HG02970 (cell line): ENCODE measurements at regions not wholly inside any gene's neighbourhood (a gene's known extent, or its start where the extent isn't known, plus 50 kb on each side); places are given as distances from the start of the nearest gene placed in this dataset.
"Not testable (repeated sequence)": the region's sequence is repeated elsewhere in the genome, so short reads cannot be mapped to it uniquely, and the experiment has no call there.

Experiments used
- ATAC-seq: cut with Tn5 transposase; IDR thresholded peaks from one replicate; pipeline ENCODE4 v1.9.1; 2021; ENCODE audit warnings: mild to moderate bottlenecking, moderate library complexity, moderate number of reproducible peaks; ENCODE audit not compliant: unreplicated experiment, low FRiP score

GRCh38 chrX:124679199-124679598 is 332.8 kb downstream of the SH2D1A start:
- ATAC-seq: no peak

DNA sequence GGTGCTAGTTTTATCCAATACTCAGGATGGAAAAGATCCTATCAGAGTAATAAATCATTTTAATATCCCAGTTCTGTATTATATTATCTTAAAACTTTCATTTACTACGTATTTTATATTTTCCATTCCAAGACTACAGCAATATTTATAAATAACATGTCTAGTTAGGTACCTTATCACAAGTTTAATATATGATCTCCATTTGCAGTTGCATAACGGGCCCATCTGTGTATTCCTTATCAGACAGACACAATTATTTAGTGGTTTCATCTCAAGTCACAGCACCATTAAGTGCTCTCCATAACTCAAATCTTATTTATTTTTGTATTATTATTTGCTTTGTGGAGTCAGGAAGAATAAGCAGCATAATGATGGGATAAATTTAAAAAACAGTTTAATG is 333.9 kb downstream of the SH2D1A start:
- no peak for ATAC-seq

- ATAC-seq: no peak
Observed at GRCh38 chrX:124690495-124690894, 344.1 kb downstream of the SH2D1A start.

GRCh38 chrX:124699876-124700275 is 353.5 kb downstream of the SH2D1A start:
- no peak for ATAC-seq

GRCh38 chrX:124717537-124717936 is 371.2 kb downstream of the SH2D1A start:
- ATAC-seq: no peak

GRCh38 chrX:124719060-124719459 is 372.7 kb downstream of the SH2D1A start:
- no peak for ATAC-seq

DNA sequence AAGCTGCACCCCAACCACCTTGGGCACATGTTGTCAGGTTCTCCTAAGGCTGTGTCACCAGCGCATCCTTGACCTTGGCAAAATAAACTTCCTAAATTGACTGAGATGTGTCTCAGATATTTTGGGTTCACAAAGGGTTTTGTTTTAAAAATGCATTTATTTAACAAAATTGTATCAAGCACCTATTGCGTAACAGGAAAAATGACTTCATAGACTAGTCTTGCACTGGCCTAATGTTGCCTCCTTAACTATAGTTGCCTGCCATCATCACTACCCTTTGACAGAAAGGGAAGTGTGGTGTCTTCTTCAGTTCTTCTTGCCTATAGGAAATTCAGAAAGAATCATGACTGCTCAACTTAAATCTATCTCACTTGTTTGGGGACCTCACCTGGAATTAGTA is 374.2 kb downstream of the SH2D1A start:
- no peak for ATAC-seq

- ATAC-seq: no peak
Observed at GRCh38 chrX:124725502-124725901, 379.1 kb downstream of the SH2D1A start.

DNA sequence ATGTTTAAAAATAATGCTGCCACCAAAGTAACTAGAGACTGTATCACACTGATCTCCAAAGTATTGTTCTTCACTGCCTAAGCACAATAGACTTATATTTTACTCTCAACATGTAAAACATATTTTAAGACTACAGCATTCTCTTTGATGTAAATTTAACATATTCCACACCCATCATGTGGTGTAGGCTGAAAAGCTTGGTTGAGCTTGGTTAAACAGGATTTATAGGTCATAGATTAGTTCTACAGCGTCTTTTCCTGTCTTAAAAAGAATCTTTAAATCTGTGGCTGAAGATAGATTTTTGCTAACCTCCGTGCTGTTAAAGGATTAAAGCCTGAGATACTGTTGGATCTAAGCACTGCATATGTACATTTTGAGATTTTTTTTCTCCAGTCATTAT is 379.9 kb downstream of the SH2D1A start:
- ATAC-seq: no peak

GRCh38 chrX:124726881-124727280 is 380.5 kb downstream of the SH2D1A start:
- no peak for ATAC-seq

- no peak for ATAC-seq
Observed at GRCh38 chrX:124736553-124737270, 390.3 kb downstream of the SH2D1A start.

- ATAC-seq: no peak
Observed at GRCh38 chrX:124737771-124738170, 391.4 kb downstream of the SH2D1A start.

DNA sequence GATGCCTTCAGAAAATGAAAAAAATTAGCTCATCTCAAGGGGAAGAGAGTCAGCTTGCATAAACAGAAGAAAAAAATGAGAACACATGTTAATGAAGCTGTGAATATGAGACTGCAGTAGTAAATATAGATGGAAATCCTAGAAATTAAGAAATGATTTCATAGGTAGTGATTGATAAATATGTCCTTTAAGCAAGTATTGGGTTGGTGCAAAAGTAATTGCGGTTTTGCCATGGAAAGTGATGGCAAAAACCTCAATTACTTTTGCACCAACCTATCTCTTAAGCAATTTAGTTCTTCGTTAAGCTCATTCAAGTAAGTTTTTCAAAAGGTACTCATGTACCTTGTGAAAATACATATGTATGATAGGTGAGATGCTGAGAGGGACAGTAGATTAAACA is 400.9 kb downstream of the SH2D1A start:
- no peak for ATAC-seq

DNA sequence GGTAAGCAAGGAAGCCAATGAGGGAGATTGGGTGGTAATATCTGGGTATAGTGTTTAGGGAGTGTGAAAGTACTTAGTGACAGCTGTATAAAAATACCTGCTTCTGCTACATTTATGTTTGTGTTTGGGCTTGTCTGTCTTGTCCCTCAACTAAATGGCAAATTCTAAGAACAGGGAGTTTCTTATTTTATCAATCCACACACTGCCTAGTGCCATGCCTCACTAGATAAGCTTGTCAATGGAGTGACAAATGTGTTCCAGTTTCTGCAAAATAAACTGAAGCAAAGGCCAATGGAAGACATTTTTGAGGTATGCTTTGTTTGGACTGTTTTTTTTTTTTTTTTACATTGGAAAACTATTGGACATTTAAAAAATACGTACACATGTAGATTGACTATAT is 418.0 kb downstream of the SH2D1A start:
- ATAC-seq: no peak

- ATAC-seq: no peak
Observed at GRCh38 chrX:124769166-124769565, 422.8 kb downstream of the SH2D1A start.

- no peak for ATAC-seq
Observed at GRCh38 chrX:124771292-124771691, 424.9 kb downstream of the SH2D1A start.

DNA sequence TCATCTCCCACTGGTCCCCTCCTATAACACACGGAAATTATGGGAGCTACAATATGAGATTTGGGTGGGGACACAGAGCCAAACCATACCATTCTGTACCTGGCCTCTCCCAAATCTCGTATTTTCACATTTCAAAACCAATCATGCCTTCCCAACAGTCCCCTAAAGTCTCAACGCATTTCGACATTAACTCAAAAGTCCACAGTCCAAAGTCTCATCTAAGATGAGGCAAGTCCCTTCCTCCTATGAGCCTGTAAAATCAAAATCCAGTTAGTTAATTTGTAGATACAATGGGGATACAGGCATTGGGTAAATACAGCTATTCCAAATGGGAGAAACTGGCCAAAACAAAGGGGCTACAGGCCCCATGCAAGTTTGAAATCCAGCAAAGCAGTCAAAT is 441.9 kb downstream of the SH2D1A start:
- ATAC-seq: not testable (repeated sequence)

DNA sequence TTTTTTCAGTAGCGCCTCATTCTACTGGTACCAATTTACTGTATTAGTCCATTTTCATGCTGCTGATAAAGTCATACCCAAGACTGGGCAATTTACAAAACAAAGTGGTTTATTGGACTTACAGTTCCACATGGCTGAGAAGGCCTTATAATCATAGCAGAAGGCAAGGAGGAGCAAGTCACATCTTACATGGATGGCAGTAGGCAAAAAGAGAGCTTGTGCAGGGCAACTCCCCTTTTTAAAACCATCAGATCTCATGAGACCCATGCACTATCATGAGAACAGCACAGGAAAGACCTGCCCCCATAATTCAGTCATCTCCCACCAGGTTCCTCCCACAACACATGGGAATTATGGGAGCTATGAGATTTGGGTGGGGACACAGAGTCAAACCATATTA is 443.5 kb downstream of the SH2D1A start:
- not testable (repeated sequence) for ATAC-seq

DNA sequence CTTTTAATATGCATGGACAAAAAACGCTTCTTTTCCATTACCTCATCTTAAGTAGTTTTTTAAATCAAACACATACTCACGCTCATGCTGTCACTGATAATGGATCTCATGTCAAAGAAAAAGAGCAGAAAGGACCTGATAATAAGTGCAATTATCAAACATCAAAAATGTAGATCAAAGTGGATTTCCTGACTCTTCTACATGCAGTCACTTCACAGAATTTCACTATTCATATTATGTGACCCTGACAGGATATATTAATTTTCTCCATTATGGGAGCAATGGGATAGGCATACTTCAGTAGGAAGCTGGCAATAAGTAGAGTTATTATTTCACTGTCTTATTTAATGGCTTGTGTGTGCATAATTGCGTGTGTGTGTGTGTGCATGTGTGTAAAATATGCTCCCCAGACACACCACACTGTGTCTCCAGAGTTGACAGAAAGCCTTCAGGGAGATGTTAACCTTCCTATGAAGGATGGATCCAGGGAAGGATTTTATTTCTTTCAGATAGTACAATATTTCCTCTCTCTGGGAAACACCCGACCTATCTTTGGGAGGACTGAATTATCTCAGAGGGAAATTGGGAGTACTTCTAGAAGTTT is 445.2 kb downstream of the SH2D1A start:
- ATAC-seq: no peak

GRCh38 chrX:124796989-124797388 is 450.6 kb downstream of the SH2D1A start:
- ATAC-seq: no peak

GRCh38 chrX:124804962-124805361 is 458.6 kb downstream of the SH2D1A start:
- ATAC-seq: no peak

DNA sequence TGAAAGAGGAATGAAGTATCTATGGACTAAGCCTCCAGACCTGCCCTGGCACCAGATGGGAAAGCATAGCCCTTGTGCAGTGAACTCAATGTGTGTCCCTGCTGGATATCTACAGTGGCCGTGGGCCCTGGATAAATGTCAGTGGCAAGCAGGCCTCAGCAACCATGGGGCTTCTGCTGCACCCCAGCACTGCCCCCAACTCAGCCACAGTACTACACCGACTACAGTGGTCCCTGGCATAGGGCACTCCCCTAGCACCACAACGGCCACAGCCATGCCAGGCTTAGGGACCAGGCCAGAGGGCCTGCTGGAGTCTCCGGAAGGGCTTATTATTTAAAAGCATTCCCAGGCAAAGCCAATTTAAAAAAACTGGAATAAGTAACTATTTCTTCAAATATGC is 459.1 kb downstream of the SH2D1A start:
- ATAC-seq: no peak
